Mucosa of rectum (tissue), 2 donors: ENCODE measurements at regions not wholly inside any gene's neighbourhood (a gene's known extent, or its start where the extent isn't known, plus 50 kb on each side); places are given as distances from the start of the nearest gene placed in this dataset.

Source experiments
- H3K27ac ChIP-seq, 2 donors: one replicate each; pipeline ENCODE4 v1.7.0; 2013; ENCODE audit warnings: inconsistent platforms in 2 of 2, low read depth in 2 of 2, low read length in 2 of 2
- H3K27me3 ChIP-seq, 2 donors: one replicate each; pipeline ENCODE4 v1.7.0; 2013; ENCODE audit warnings: low read length in 2 of 2; ENCODE audit not compliant: control insufficient read depth in 2 of 2, insufficient read depth in 2 of 2
- H3K36me3 ChIP-seq, 2 donors: one replicate each; pipeline ENCODE4 v1.7.0; 2013; ENCODE audit warnings: low read length in 2 of 2; ENCODE audit not compliant: control insufficient read depth in 2 of 2, insufficient read depth in 2 of 2
- H3K4me1 ChIP-seq, 2 donors: one replicate each; pipeline ENCODE4 v1.7.0; 2013; ENCODE audit warnings: low read length in 2 of 2, mild to moderate bottlenecking in 1 of 2; ENCODE audit not compliant: control insufficient read depth in 2 of 2, insufficient read depth in 2 of 2
- H3K4me3 ChIP-seq, 2 donors: one replicate each; pipeline ENCODE4 v1.7.0; 2013; ENCODE audit warnings: low read length in 2 of 2
- H3K9ac ChIP-seq, 2 donors: one replicate each; pipeline ENCODE4 v1.7.0; 2013; ENCODE audit warnings: low read length in 2 of 2, low read depth in 1 of 2, mild to moderate bottlenecking in 1 of 2
- H3K9me3 ChIP-seq, 2 donors: one replicate each; pipeline ENCODE4 v1.7.0; 2013; ENCODE audit warnings: low read length in 2 of 2; ENCODE audit not compliant: control insufficient read depth in 2 of 2
- donor health status: healthy.
- donor health status: Normal muscosa, but diverticular disease.

- Histone ChIP-seq H3K4me1 (peaks cover 20 to 28% of the 10 kb centered on the region in 2 donors), H3K9ac (no peak overlapping the region), H3K27ac (no peak overlapping the region), H3K36me3 (no peaks in the 10 kb centered on the region), H3K4me3 (no peak overlapping the region), H3K27me3 (no peaks in the 10 kb centered on the region), H3K9me3 (no peaks in the 10 kb centered on the region)
Measured at GRCh38 chr16:85369060-85369459, 244.1 kb upstream of the GSE1 start.

- H3K27ac ChIP-seq = peak overlapping the region; percentile 75 to 81
- no peak overlapping the region for H3K4me3 ChIP-seq
- peaks cover 20 to 24% of the 10 kb centered on the region in 2 donors for H3K4me1 ChIP-seq
- no peaks in the 10 kb centered on the region for H3K9me3 ChIP-seq
- H3K27me3 ChIP-seq = no peaks in the 10 kb centered on the region
- peak overlapping the region in 1 of 2 donors; percentile 63 for H3K9ac ChIP-seq
- no peaks in the 10 kb centered on the region for H3K36me3 ChIP-seq
Measured at GRCh38 chr16:85369741-85370528, 243.2 kb upstream of the GSE1 start.

DNA sequence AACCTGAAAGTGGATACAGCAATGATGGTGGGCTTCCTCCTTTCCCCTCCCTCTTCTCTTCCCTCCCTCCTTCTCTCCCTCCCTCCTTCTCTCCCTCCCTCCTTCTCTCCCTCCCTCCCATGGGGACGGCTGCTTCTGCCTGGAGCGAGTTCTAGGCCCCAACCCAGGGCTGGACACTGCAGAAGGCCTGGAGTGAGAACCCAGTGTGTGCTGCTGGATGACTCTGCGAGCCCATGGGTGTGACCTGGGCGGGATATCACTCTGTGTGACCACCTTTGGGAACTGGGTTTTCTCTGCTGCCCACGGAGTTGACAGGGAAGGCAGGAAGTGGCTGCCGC lies 242.6 kb upstream of the GSE1 start:
- Histone ChIP-seq H3K27ac (peak overlapping the region; percentile 75 to 81), H3K9ac (peak overlapping the region; percentile 27 to 63), H3K9me3 (no peaks in the 10 kb centered on the region), H3K27me3 (no peaks in the 10 kb centered on the region), H3K36me3 (no peaks in the 10 kb centered on the region), H3K4me1 (peaks cover 20 to 24% of the 10 kb centered on the region in 2 donors), H3K4me3 (peak overlapping the region; percentile 1 to 8)

- peak overlapping the region; percentile 75 to 81 for H3K27ac ChIP-seq
- peaks cover 23 to 30% of the 10 kb centered on the region in 2 donors for H3K4me1 ChIP-seq
- no peaks in the 10 kb centered on the region for H3K27me3 ChIP-seq
- peak overlapping the region; percentile 56 to 58 for H3K4me3 ChIP-seq
- no peaks in the 10 kb centered on the region for H3K36me3 ChIP-seq
- peak overlapping the region; percentile 38 to 63 for H3K9ac ChIP-seq
- H3K9me3 ChIP-seq = no peaks in the 10 kb centered on the region
Measured at GRCh38 chr16:85370881-85371651, 242.1 kb upstream of the GSE1 start.

DNA sequence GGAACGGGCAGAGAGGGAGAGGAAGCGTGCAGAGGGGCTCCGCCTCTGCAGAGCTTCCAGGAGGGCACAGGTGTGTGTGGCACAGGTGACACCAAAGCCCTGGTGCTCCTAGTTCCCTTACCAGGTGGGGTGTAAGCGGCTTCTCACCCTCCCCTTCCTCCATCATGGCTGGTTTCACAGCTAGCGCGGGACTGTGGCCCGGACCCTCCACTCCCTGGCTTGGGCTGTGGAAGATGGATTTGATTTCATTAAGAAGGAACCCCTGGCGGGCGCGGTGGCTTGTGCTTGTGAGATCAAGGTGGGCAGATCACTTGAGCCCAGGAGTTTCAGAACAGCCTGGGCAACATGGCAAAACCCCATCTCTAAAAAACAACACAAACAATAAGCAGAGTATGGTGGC lies 241.2 kb upstream of the GSE1 start:
- peaks cover 32 to 38% of the 10 kb centered on the region in 2 donors for H3K4me1 ChIP-seq
- no peaks in the 10 kb centered on the region for H3K27me3 ChIP-seq
- peak overlapping the region in 1 of 2 donors; percentile 75 for H3K27ac ChIP-seq
- H3K9me3 ChIP-seq = no peaks in the 10 kb centered on the region
- H3K4me3 ChIP-seq = no peak overlapping the region
- H3K36me3 ChIP-seq = no peaks in the 10 kb centered on the region
- H3K9ac ChIP-seq = no peak overlapping the region

DNA sequence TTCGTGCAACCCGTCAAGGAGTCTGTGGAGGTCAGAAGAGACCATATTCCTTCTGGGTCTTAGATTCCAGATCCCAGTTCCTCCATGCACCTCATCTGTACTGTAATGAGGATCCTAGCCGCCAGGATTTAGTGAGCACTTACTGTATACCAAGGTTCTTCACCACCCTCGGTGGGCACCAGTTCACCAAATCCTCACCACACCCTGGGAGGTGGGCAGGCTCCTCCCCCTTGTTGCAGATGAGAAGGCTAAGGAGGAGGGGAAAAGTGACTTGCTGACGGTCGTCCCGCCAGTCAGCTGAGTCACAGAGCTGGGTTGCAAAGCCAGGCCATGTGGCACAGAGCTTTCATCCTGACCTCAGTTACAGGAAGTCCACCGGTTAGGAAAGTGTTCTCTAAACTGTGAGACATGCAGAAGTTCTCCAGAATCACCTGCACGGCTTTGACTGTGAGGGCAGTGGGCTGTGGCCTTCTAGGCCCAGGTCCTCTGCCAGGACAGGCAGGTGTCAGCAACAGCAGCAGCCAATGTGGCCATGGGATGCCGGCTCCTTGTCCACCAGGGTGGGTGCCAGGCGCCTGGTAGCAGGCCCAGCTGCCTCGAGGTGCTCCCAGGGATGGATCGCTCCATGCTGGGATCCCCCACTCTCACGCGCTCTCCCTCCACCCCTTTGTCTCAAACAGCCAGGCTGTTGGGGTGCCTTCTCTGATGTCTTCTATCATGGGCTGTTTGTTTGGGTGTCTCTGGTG lies 240.3 kb upstream of the GSE1 start:
- Histone ChIP-seq H3K36me3 (no peaks in the 10 kb centered on the region), H3K4me3 (no peak overlapping the region), H3K27me3 (no peaks in the 10 kb centered on the region), H3K9ac (no peak overlapping the region), H3K27ac (no peak overlapping the region), H3K4me1 (peaks cover 40 to 47% of the 10 kb centered on the region in 2 donors), H3K9me3 (no peaks in the 10 kb centered on the region)

GRCh38 chr16:85373741-85374570 lies 239.2 kb upstream of the GSE1 start:
- peaks cover 46 to 50% of the 10 kb centered on the region in 2 donors for H3K4me1 ChIP-seq
- H3K4me3 ChIP-seq = no peak overlapping the region
- H3K27ac ChIP-seq = no peak overlapping the region
- H3K9me3 ChIP-seq = no peaks in the 10 kb centered on the region
- H3K36me3 ChIP-seq = no peaks in the 10 kb centered on the region
- H3K27me3 ChIP-seq = no peaks in the 10 kb centered on the region
- no peak overlapping the region for H3K9ac ChIP-seq

GRCh38 chr16:85374571-85374872 lies 238.6 kb upstream of the GSE1 start:
- H3K27me3 ChIP-seq = no peaks in the 10 kb centered on the region
- H3K36me3 ChIP-seq = no peaks in the 10 kb centered on the region
- H3K9me3 ChIP-seq = no peaks in the 10 kb centered on the region
- H3K27ac ChIP-seq = no peak overlapping the region
- no peak overlapping the region for H3K9ac ChIP-seq
- peaks cover 45 to 50% of the 10 kb centered on the region in 2 donors for H3K4me1 ChIP-seq
- no peak overlapping the region for H3K4me3 ChIP-seq

GRCh38 chr16:85375282-85375681 lies 237.8 kb upstream of the GSE1 start:
- H3K9me3 ChIP-seq = no peaks in the 10 kb centered on the region
- no peaks in the 10 kb centered on the region for H3K36me3 ChIP-seq
- no peak overlapping the region for H3K27ac ChIP-seq
- H3K4me1 ChIP-seq = peaks cover 38 to 43% of the 10 kb centered on the region in 2 donors
- H3K9ac ChIP-seq = no peak overlapping the region
- H3K4me3 ChIP-seq = no peak overlapping the region
- H3K27me3 ChIP-seq = no peaks in the 10 kb centered on the region
